Stimulated activated effector memory CD8-positive, alpha-beta T cell treated with anti-CD3 and anti-CD28 coated beads, Interleukin-12 subunit alpha, Interleukin-12 subunit beta, amount 100 ng/mL, for 72 hours (primary cell): ENCODE measurements at regions not wholly inside any gene's neighbourhood (a gene's known extent, or its start where the extent isn't known, plus 50 kb on each side); places are given as distances from the start of the nearest gene placed in this dataset.
A peak's percentile ranks its signal among the peaks of the same experiment; 100 is the strongest.

Experiments
- ATAC-seq: fragments of 150-1000 bp; cut with Tn5 transposase; 2 replicates; pipeline ENCODE4 v1.10.0; 2021
- DNase-seq, 2 donors: peaks; one replicate each; pipeline ENCODE4 v3.0.0; 2021 to 2022; ENCODE audit warnings: low spot score in 2 of 2
- H3K27ac Mint-ChIP-seq: one replicate; pipeline ENCODE4 v1.8.0; 2022; ENCODE audit warnings: mild to moderate bottlenecking, mixed read lengths
- H3K36me3 Mint-ChIP-seq: one replicate; pipeline ENCODE4 v1.8.0; 2022; ENCODE audit warnings: mild to moderate bottlenecking, mixed read lengths
- H3K4me1 Mint-ChIP-seq: one replicate; pipeline ENCODE4 v1.8.0; 2022; ENCODE audit warnings: mixed read lengths
- H3K4me3 Mint-ChIP-seq: one replicate; pipeline ENCODE4 v1.8.0; 2022; ENCODE audit warnings: mild to moderate bottlenecking, mixed read lengths
- H3K9me3 Mint-ChIP-seq: one replicate; pipeline ENCODE4 v1.8.0; 2022; ENCODE audit warnings: mixed read lengths

GRCh38 chr16:52976539-52977167, 76.0 kb downstream of the CHD9NB start:
- Mint-ChIP-seq H3K36me3 (no peaks in the 10 kb centered on the region), H3K9me3 (peaks cover 2% of the 10 kb centered on the region), H3K27ac (no peak overlapping the region), H3K4me3 (no peak overlapping the region), H3K4me1 (no peaks in the 10 kb centered on the region)
- ATAC-seq (peak; percentile 56), DNase-seq (no peak)

- H3K9me3 Mint-ChIP-seq: peaks cover 2% of the 10 kb centered on the region
- H3K4me3 Mint-ChIP-seq: no peak overlapping the region
- ATAC-seq (no peak), DNase-seq (no peak)
- H3K27ac Mint-ChIP-seq: no peak overlapping the region
- no peaks in the 10 kb centered on the region for H3K36me3 Mint-ChIP-seq
- no peaks in the 10 kb centered on the region for H3K4me1 Mint-ChIP-seq
These were observed 85.0 kb downstream of the CHD9NB start for GRCh38 chr16:52967744-52968143.

- ATAC-seq (no peak), DNase-seq (no peak)
- H3K27ac Mint-ChIP-seq: no peak overlapping the region
These were observed 88.4 kb downstream of the CHD9NB start for GRCh38 chr16:52964290-52964689.

GRCh38 chr16:52963855-52964242, 88.8 kb downstream of the CHD9NB start:
- H3K27ac Mint-ChIP-seq: no peak overlapping the region
- no peak for ATAC-seq
- DNase-seq: no peak
- H3K36me3 Mint-ChIP-seq: no peaks in the 10 kb centered on the region
- no peaks in the 10 kb centered on the region for H3K4me1 Mint-ChIP-seq
- no peak overlapping the region for H3K4me3 Mint-ChIP-seq
- no peaks in the 10 kb centered on the region for H3K9me3 Mint-ChIP-seq

More at GRCh38 chr16:52964290-52964689, 88.4 kb downstream of the CHD9NB start:
- no peaks in the 10 kb centered on the region for H3K36me3 Mint-ChIP-seq
- H3K9me3 Mint-ChIP-seq: no peaks in the 10 kb centered on the region
- no peak overlapping the region for H3K4me3 Mint-ChIP-seq
- no peaks in the 10 kb centered on the region for H3K4me1 Mint-ChIP-seq

- no peaks in the 10 kb centered on the region for H3K9me3 Mint-ChIP-seq
- no peak for DNase-seq
These were observed 89.4 kb downstream of the CHD9NB start for GRCh38 chr16:52963212-52963854.

GRCh38 chr16:52958951-52959350, 93.7 kb downstream of the CHD9NB start:
- DNase-seq: no peak
- H3K36me3 Mint-ChIP-seq: no peaks in the 10 kb centered on the region
- no peak overlapping the region for H3K4me3 Mint-ChIP-seq
- no peaks in the 10 kb centered on the region for H3K4me1 Mint-ChIP-seq
- H3K27ac Mint-ChIP-seq: no peak overlapping the region
- ATAC-seq: no peak
- H3K9me3 Mint-ChIP-seq: no peaks in the 10 kb centered on the region

More at GRCh38 chr16:52963212-52963854, 89.4 kb downstream of the CHD9NB start:
- Mint-ChIP-seq H3K4me1 (no peaks in the 10 kb centered on the region), H3K36me3 (no peaks in the 10 kb centered on the region), H3K4me3 (no peak overlapping the region), H3K27ac (no peak overlapping the region)
- no peak for ATAC-seq

- Mint-ChIP-seq H3K4me1 (no peaks in the 10 kb centered on the region), H3K27ac (no peak overlapping the region), H3K36me3 (no peaks in the 10 kb centered on the region), H3K9me3 (no peaks in the 10 kb centered on the region), H3K4me3 (no peak overlapping the region)
- no peak for ATAC-seq
- no peak for DNase-seq
These were observed 95.5 kb downstream of the CHD9NB start for GRCh38 chr16:52957199-52957598.

GRCh38 chr16:52956044-52956443, 96.7 kb downstream of the CHD9NB start:
- H3K4me3 Mint-ChIP-seq: no peak overlapping the region
- no peaks in the 10 kb centered on the region for H3K4me1 Mint-ChIP-seq
- no peak overlapping the region for H3K27ac Mint-ChIP-seq
- H3K36me3 Mint-ChIP-seq: no peaks in the 10 kb centered on the region
- ATAC-seq (no peak), DNase-seq (no peak)
- H3K9me3 Mint-ChIP-seq: no peaks in the 10 kb centered on the region

- DNase-seq: no peak
- no peak overlapping the region for H3K4me3 Mint-ChIP-seq
- no peaks in the 10 kb centered on the region for H3K4me1 Mint-ChIP-seq
- H3K36me3 Mint-ChIP-seq: no peaks in the 10 kb centered on the region
- no peak for ATAC-seq
- no peak overlapping the region for H3K27ac Mint-ChIP-seq
- H3K9me3 Mint-ChIP-seq: no peaks in the 10 kb centered on the region
These were observed 99.5 kb downstream of the CHD9NB start for GRCh38 chr16:52953215-52953614.

- no peaks in the 10 kb centered on the region for H3K4me1 Mint-ChIP-seq
- ATAC-seq (no peak), DNase-seq (no peak)
- no peak overlapping the region for H3K4me3 Mint-ChIP-seq
- peaks cover 3% of the 10 kb centered on the region for H3K9me3 Mint-ChIP-seq
- H3K27ac Mint-ChIP-seq: no peak overlapping the region
- H3K36me3 Mint-ChIP-seq: no peaks in the 10 kb centered on the region
These were observed 103.8 kb downstream of the CHD9NB start for GRCh38 chr16:52948946-52949345.

- Mint-ChIP-seq H3K36me3 (no peaks in the 10 kb centered on the region), H3K9me3 (no peaks in the 10 kb centered on the region), H3K4me1 (no peaks in the 10 kb centered on the region), H3K4me3 (no peak overlapping the region), H3K27ac (no peak overlapping the region)
- ATAC-seq (no peak), DNase-seq (no peak)
These were observed 120.4 kb downstream of the CHD9NB start for GRCh38 chr16:52932321-52932720.

- H3K9me3 Mint-ChIP-seq: no peaks in the 10 kb centered on the region
- DNase-seq (no peak), ATAC-seq (no peak)
- no peaks in the 10 kb centered on the region for H3K36me3 Mint-ChIP-seq
- no peak overlapping the region for H3K27ac Mint-ChIP-seq
- H3K4me1 Mint-ChIP-seq: no peaks in the 10 kb centered on the region
- H3K4me3 Mint-ChIP-seq: no peak overlapping the region
These were observed 123.0 kb downstream of the CHD9NB start for GRCh38 chr16:52929478-52930400.

GRCh38 chr16:52928955-52929354, 123.7 kb downstream of the CHD9NB start:
- Mint-ChIP-seq H3K27ac (no peak overlapping the region), H3K36me3 (no peaks in the 10 kb centered on the region), H3K4me1 (no peaks in the 10 kb centered on the region), H3K4me3 (no peak overlapping the region), H3K9me3 (no peaks in the 10 kb centered on the region)
- DNase-seq: no peak
- no peak for ATAC-seq

GRCh38 chr16:52925143-52925542, 127.6 kb downstream of the CHD9NB start:
- no peaks in the 10 kb centered on the region for H3K9me3 Mint-ChIP-seq
- peak; percentile 24 for ATAC-seq
- no peak overlapping the region for H3K27ac Mint-ChIP-seq
- no peak overlapping the region for H3K4me3 Mint-ChIP-seq
- DNase-seq: no peak
- H3K36me3 Mint-ChIP-seq: no peaks in the 10 kb centered on the region
- no peaks in the 10 kb centered on the region for H3K4me1 Mint-ChIP-seq

GRCh38 chr16:52924162-52924561, 128.5 kb downstream of the CHD9NB start:
- H3K4me3 Mint-ChIP-seq: no peak overlapping the region

More at GRCh38 chr16:52924162-52924561, 128.5 kb downstream of the CHD9NB start:
- no peak overlapping the region for H3K27ac Mint-ChIP-seq
- DNase-seq: no peak
- no peaks in the 10 kb centered on the region for H3K36me3 Mint-ChIP-seq
- no peaks in the 10 kb centered on the region for H3K9me3 Mint-ChIP-seq
- H3K4me1 Mint-ChIP-seq: no peaks in the 10 kb centered on the region
- ATAC-seq: no peak
